HG02759 (cell line): ENCODE measurements at regions not wholly inside any gene's neighbourhood (a gene's known extent, or its start where the extent isn't known, plus 50 kb on each side); places are given as distances from the start of the nearest gene placed in this dataset.
A peak's percentile ranks its signal among the peaks of the same experiment; 100 is the strongest.
"Not testable (repeated sequence)": the region's sequence is repeated elsewhere in the genome, so short reads cannot be mapped to it uniquely, and the experiment has no call there.

Source experiments
- ATAC-seq: cut with Tn5 transposase; IDR thresholded peaks from one replicate; pipeline ENCODE4 v1.9.1; 2021; ENCODE audit warnings: mild to moderate bottlenecking, moderate library complexity; ENCODE audit not compliant: unreplicated experiment

DNA sequence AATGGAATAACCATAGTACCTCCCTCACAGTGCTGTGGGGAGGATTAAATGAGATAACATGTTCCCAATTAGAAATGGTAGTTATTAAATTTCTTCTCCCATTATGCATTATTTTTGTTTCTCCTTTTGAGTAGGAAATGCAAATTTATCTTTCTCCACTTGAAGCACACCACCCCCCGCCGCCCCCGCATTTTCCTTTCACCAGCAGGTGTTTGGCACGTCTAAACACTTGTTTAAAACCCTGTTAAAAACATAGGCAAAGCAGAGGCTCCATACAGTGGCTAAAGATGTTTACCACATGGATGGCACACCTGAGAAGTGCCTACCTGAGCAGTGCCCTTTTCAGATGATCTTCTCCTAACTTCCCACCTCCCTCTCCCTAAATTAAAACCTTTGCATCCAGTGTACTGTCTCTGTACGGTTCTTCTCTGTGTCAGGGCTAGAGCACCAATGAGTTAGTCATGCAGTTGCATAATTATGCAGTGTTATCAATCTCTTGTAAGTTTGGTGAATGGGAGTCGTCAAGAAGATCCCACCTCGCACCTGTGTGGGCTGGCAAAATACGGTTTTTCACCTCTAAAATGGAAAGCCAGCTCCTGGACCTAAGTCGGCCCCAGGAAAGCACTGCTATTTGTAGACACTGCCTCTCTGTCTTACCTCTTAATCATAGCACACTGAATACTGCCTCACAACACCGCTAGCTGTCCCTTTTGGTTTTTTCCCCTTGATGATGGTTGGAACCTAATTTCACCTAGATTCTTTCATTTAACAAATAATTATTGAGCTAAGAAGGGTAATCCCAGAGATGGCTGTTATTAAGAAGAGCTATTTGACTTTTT, 122.0 kb downstream of the CT47B1 start:
- ATAC-seq = peak; percentile 38

- ATAC-seq = no peak
Observed at GRCh38 chrX:120752431-120753082, 122.7 kb upstream of the C1GALT1C1 start.

DNA sequence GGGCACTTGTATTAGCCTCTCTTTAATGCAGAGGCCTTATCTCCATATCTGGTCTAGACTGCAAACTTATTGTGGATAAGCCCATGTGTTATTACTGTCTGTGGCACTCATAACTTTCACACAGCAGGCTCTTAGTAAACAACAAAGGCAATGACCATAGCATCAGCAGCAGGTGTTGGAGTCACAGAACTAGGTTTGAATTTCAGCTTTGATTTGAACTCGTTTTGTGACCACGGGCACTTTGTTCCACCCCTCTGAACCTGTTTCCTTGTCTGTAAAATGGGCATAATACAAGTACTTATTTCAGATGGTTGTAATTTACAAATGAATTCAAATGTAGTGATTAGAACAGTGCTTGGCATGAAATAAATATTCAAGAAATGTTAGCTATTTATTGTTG, 121.8 kb upstream of the C1GALT1C1 start:
- no peak for ATAC-seq

- ATAC-seq = no peak
Observed at GRCh38 chrX:120750381-120750780, 120.5 kb upstream of the C1GALT1C1 start.

DNA sequence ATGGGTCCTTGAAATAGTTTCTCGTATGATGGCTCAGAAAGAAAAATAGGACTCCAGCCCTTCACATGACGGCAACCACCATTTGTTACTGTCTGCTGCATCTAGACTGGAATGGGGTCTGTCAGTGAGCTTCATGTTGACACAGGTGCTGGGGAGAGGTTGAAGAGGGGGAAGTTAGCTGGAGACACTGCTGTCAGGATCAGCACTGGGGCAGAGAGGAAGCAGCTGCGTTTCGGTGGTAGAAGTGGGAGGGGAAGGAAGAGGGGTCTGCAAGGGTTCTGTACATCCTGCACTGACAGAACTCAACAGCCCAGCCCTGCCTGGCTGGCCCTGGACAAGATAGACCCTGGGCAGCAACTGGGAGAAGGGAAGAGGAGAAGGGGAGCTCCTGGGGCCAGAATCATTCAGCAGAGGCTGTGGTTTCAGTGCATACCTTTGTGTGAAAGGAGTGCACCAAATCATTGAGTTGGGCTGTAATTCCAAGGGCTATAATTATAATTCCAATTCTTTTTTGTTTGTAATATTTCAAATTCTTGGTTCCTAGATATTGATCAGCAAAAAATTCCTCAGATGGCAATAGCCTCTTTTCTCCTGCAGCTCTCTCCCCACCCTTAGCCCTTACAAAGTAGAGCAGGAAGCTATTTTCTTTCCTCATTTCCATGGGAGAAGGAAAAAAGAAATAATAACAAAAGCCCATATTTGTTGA, 119.4 kb upstream of the C1GALT1C1 start:
- ATAC-seq = peak; percentile 86

DNA sequence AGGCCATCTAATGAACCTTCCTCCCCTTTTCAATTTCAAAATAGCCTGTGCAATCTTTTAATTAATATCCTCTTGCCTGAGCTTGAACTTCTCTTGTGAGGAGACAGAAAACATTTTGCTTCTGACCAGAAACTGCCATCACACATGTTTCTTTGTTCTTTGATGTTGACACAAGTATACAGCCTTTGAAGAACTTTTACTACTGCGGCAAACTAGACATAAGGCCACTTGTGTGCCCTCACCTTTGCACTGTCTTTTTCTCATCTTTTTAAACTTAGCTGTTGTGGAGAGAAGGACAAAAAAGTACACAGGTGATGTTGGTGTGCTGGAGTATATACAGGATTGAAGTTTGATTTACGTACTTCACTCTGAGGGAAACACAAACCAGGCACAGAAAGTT, 116.3 kb upstream of the C1GALT1C1 start:
- no peak for ATAC-seq

- ATAC-seq = no peak
Observed at GRCh38 chrX:120742946-120743665, 113.3 kb upstream of the C1GALT1C1 start.

- ATAC-seq = no peak
Observed at GRCh38 chrX:120741452-120741851, 111.6 kb upstream of the C1GALT1C1 start.

- ATAC-seq = no peak
Observed at GRCh38 chrX:120740072-120740471, 110.2 kb upstream of the C1GALT1C1 start.

DNA sequence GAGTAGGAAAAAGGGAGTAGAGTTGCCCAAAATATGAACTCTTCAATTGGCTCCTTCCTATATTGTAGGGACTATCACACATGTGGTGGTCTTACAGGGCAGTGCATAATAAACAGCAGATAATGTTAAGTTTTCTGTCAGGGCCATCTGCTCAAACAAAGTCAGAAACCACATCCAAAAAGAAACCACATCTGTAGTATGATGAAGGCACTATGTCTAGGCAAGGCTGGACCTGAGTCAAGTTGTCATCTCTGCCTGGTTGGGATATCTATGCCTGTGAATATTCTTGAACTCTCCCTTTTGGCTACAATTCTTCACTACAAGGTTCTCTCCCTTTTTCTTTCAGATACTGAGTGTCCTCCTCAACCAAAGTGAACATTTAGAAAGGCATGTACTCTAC, 109.4 kb upstream of the C1GALT1C1 start:
- no peak for ATAC-seq

DNA sequence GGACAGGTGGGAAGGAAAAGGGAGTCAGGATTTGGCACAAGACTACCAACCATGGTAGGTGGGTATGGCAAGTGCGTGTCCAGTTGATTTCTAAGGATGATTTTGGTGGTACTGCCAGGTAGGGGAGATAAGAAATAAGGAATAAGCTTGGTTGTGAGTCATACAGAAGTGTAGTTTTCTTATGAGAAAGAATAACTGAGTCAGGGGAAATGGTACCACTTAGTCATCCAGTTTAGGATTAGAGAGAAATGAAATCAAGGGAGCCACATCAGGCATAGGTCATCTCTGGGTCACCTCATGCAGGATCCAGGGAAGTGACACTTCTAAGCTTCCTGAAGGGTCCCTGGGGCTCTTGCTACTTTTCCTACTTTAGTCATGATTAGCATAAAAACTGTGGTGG, 107.1 kb upstream of the C1GALT1C1 start:
- no peak for ATAC-seq

GRCh38 chrX:120735966-120736365, 106.1 kb upstream of the C1GALT1C1 start:
- no peak for ATAC-seq

DNA sequence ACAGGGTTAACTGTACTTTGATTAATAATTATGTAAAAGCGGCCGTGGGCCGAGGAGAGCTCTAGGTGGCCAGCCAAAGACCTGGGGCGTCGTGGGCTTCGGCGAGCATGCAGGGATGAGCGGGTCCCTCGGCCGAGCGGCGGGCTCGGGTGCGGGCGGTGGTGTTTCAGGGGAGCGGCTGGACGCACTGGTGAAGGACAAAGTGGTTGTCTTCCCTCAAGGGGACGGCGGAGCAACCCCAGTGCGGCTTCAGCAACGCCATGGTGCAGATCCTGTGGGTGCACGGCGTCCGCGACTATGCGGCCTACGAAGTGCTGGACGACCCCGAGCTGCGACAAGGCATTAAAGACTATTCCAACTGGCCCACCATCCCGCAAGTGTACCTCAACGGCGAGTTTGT, 103.0 kb upstream of the C1GALT1C1 start:
- no peak for ATAC-seq

DNA sequence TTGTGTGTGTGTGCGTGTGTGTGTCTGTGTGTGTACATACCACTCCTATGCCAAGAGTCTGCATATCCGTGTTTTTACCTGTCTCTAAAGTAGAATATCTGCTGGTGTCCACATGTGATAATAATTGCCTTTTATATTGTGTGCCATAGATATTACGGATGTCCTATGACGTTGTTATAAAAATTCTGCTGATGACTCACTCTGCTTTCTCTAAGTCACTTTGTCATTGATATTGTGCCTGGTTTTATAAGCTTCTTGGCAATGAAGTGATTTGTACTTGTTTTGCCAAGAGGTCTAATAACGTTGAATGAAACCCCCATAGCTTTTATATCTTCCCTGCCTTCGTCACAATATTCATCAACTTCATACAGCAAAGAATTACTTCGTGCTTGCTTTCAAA, 102.6 kb upstream of the C1GALT1C1 start:
- no peak for ATAC-seq

GRCh38 chrX:120731386-120731785, 101.5 kb upstream of the C1GALT1C1 start:
- no peak for ATAC-seq

DNA sequence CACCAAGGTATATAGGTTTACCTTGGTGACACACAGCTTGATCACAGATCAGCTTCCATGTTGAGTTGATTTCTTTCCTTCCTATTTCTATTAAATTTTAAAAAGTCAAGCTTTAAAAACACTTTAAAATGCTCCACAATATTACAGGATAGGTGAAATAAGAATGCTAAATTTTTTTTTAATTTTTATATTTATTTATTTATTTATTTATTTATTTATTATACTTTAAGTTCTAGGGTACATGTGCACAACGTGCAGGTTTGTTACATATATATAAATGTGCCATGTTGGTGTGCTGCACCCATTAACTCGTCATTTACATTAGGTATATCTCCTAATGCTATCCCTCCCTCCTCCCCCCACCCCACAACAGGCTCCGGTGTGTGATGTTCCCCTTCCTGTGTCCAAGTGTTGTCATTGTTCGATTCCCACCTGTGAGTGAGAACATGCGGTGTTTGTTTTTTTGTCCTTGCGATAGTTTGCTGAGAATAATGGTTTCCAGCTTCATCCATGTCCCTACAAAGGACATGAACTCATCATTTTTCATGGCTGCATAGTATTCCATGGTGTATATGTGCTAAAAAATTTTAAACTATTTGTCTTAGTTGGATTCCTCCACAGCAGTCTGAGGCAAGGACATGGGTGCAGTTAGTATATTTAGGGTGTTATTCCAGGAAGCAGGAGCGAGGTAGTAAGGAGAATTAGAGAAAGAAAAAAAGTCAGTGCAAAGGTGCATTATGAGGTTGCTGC, 99.8 kb upstream of the C1GALT1C1 start:
- not testable (repeated sequence) for ATAC-seq

GRCh38 chrX:120727911-120728310, 98.1 kb upstream of the C1GALT1C1 start:
- no peak for ATAC-seq

- no peak for ATAC-seq
Observed at GRCh38 chrX:120727452-120727851, 97.6 kb upstream of the C1GALT1C1 start.

- peak; percentile 99 for ATAC-seq
Observed at GRCh38 chrX:120726294-120726693, 96.4 kb upstream of the C1GALT1C1 start.

DNA sequence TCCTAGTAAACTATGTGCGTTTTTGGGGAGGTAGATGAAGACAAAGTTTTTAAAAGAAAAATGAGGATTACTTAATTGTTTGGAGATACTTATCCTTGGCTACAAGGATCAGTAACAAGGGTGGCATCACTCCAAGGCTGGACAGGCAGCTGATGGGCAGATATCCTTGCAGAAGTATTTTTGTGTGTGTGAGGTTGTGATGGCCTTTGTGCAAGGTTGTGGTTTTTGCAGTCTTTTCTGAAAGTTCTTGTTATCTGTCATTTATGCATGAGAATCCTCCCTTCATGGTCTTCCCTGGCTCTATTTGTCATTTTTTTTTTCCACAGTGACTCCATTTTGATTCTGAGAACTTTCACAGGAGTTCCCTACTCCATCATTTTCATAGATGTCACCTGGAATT, 96.0 kb upstream of the C1GALT1C1 start:
- no peak for ATAC-seq
